Kidney (tissue), 13 donors: ENCODE measurements at regions not wholly inside any gene's neighbourhood (a gene's known extent, or its start where the extent isn't known, plus 50 kb on each side); places are given as distances from the start of the nearest gene placed in this dataset.
A peak's percentile ranks its signal among the peaks of the same experiment; 100 is the strongest.

Experiments used
- DNase-seq, 5 donors: peaks; one replicate each; pipeline ENCODE4 v3.0.0-alpha.2; 2013 to 2020
- FAIRE-seq: peaks from 2 replicates; lab custom pipeline; 2012; peaks lifted over from hg19 to GRCh38; lab: Jason Lieb, UNC
- H3K27ac ChIP-seq, 2 donors: one replicate each; pipeline ENCODE4 v1.7.0; 2013; ENCODE audit warnings: low read depth in 2 of 2, low read length in 2 of 2, inconsistent platforms in 1 of 2
- H3K27me3 ChIP-seq: one replicate; pipeline ENCODE4 v1.7.1; 2013; ENCODE audit warnings: low read length, inconsistent platforms; ENCODE audit not compliant: control insufficient read depth, insufficient read depth
- H3K36me3 ChIP-seq, 3 donors: one replicate each; pipeline versions ENCODE4 v1.7.0 to v1.7.1; 2013; ENCODE audit warnings: low read length in 3 of 3, control low read depth in 1 of 3, inconsistent platforms in 1 of 3; ENCODE audit not compliant: insufficient read depth in 3 of 3, control insufficient read depth in 2 of 3
- H3K4me1 ChIP-seq, 3 donors: one replicate each; pipeline versions ENCODE4 v1.7.0 to v1.7.1; 2013; ENCODE audit warnings: low read length in 3 of 3, inconsistent platforms in 1 of 3, low read depth in 1 of 3; ENCODE audit not compliant: control insufficient read depth in 2 of 3, insufficient read depth in 2 of 3
- H3K4me3 ChIP-seq, 3 donors: one replicate each; pipeline versions ENCODE4 v1.7.0 to v1.8.1; 2013; ENCODE audit warnings: low read length in 3 of 3, control low read depth in 1 of 3, inconsistent platforms in 1 of 3
- H3K9ac ChIP-seq, 3 donors: one replicate each; pipeline versions ENCODE4 v1.7.0 to v1.7.1; 2013; ENCODE audit warnings: low read length in 3 of 3, control low read depth in 1 of 3, inconsistent platforms in 1 of 3
- H3K9me3 ChIP-seq, 3 donors: one replicate each; pipeline versions ENCODE4 v1.7.0 to v1.7.1; 2013; ENCODE audit warnings: low read length in 3 of 3, control low read depth in 1 of 3, inconsistent platforms in 1 of 3; ENCODE audit not compliant: control insufficient read depth in 2 of 3, insufficient read depth in 1 of 3
- CTCF ChIP-seq: IDR thresholded peaks from 3 replicates; pipeline ENCODE4 v1.5.1; 2012; ENCODE audit warnings: mild to moderate bottlenecking, moderate library complexity, borderline replicate concordance; ENCODE audit not compliant: insufficient read depth; ENCODE audit errors: extremely low read depth
- intact Hi-C: fragments of 100-400 bp; cut with DNase I; formaldehyde crosslinking; loops from one replicate; pipeline ENCODE4 v1.11.1; 2022
- donor health status: control.
- donor health status: control.
- donor health status: control.
- donor health status: control.
- donor health status: control.
- donor health status: DM: yes; HTN: yes; CAD: no.
- donor health status: Normal renal cell carcinoma (clear cell type).

- Histone ChIP-seq H3K27ac (no peak overlapping the region), H3K9ac (no peak overlapping the region), H3K36me3 (no peaks in the 10 kb centered on the region), H3K27me3 (no peaks in the 10 kb centered on the region), H3K9me3 (no peaks in the 10 kb centered on the region), H3K4me3 (no peak overlapping the region), H3K4me1 (peaks cover 0 to 2% (median 0%) of the 10 kb centered on the region in 3 donors)
- intact Hi-C loops = no loop called here
- DNase-seq = peak in 3 of 5 donors; percentile 22 to 66 (median 43)
- FAIRE-seq = no peak
- TF ChIP-seq CTCF = no peak
Observed at GRCh38 chr2:237269138-237269875, 144.7 kb downstream of the COL6A3 start.

GRCh38 chr2:237270520-237270919 lies 143.4 kb downstream of the COL6A3 start:
- Histone ChIP-seq H3K4me3 (no peak overlapping the region), H3K4me1 (peaks cover 0 to 2% (median 0%) of the 10 kb centered on the region in 3 donors), H3K9ac (no peak overlapping the region), H3K27ac (no peak overlapping the region), H3K9me3 (no peaks in the 10 kb centered on the region), H3K36me3 (no peaks in the 10 kb centered on the region), H3K27me3 (no peaks in the 10 kb centered on the region)
- FAIRE-seq = no peak
- no peak for DNase-seq
- no peak for TF ChIP-seq CTCF
- intact Hi-C loops = no loop called here

GRCh38 chr2:237271698-237272652 lies 142.0 kb downstream of the COL6A3 start:
- FAIRE-seq = no peak
- intact Hi-C loops = no loop called here

More at GRCh38 chr2:237271698-237272652, 142.0 kb downstream of the COL6A3 start:
- H3K27me3 ChIP-seq = no peaks in the 10 kb centered on the region
- no peak overlapping the region for H3K27ac ChIP-seq
- H3K9me3 ChIP-seq = no peaks in the 10 kb centered on the region
- DNase-seq = no peak
- H3K4me3 ChIP-seq = no peak overlapping the region
- no peaks in the 10 kb centered on the region for H3K36me3 ChIP-seq
- no peak for TF ChIP-seq CTCF
- peaks cover 0 to 2% (median 0%) of the 10 kb centered on the region in 3 donors for H3K4me1 ChIP-seq
- no peak overlapping the region for H3K9ac ChIP-seq
